HepG2 (cell line): ENCODE measurements at regions not wholly inside any gene's neighbourhood (a gene's known extent, or its start where the extent isn't known, plus 50 kb on each side); places are given as distances from the start of the nearest gene placed in this dataset.

Source experiments
- ATAC-seq: fragments of 200-7000 bp; cut with Tn5 transposase; 3 replicates; pipeline ENCODE4 v1.9.1; 2020; ENCODE audit warnings: mild to moderate bottlenecking, moderate library complexity
- BruUV-seq: library from RNA; stranded (reverse); fragments of 400-500 nt; replicated peaks from 2 replicates; lab custom pipeline; 2021; lab: Mats Ljungman, UMichigan
- CTCF ChIA-PET: fragments of 300-600 bp; formaldehyde crosslinking; extraction: SDS; loops from one replicate; lab custom pipeline; 2021; ENCODE audit warnings: low total read pairs, inconsistent platforms, low intra/inter-chr PET ratio; lab: Yijun Ruan, JAX
- POLR2A ChIA-PET: fragments of 350-600 bp; sonication (Branson Sonifier 250); formaldehyde crosslinking; loops from one replicate; lab custom pipeline; 2020; ENCODE audit warnings: antibody characterized with exemption, inconsistent platforms; lab: Yijun Ruan, JAX
- DNase-seq: peaks from one replicate; pipeline ENCODE4 v3.0.0-alpha.2; 2015; ENCODE audit warnings: low spot score
- FAIRE-seq: peaks from 3 replicates; lab custom pipeline; 2011; peaks lifted over from hg19 to GRCh38; lab: Jason Lieb, UNC
- H2AFZ ChIP-seq: one replicate; pipeline ENCODE4 v1.6.1; 2011; ENCODE audit warnings: low read length, inconsistent platforms
- H3K27ac ChIP-seq: fragments of 300-600 bp; 3 replicates; pipeline ENCODE4 v1.8.0; 2011; ENCODE audit warnings: mixed run types, mild to moderate bottlenecking, mixed read lengths, low read length, inconsistent platforms; ENCODE audit not compliant: insufficient read depth; ENCODE audit errors: extremely low read length
- H3K27me3 ChIP-seq, 2 experiments: fragments of 200-600 bp in 1 of 2; 2 replicates in 1 of 2; 3 replicates in 1 of 2; pipeline versions ENCODE4 v1.6.0 to v1.8.0; 2011; ENCODE audit warnings: low read length in 2 of 2, mild to moderate bottlenecking in 2 of 2, moderate library complexity in 2 of 2, inconsistent platforms in 1 of 2; ENCODE audit not compliant: insufficient read depth in 2 of 2, control insufficient read depth in 1 of 2
- H3K36me3 ChIP-seq, 2 experiments: fragments of 200-600 bp in 1 of 2; replicated peaks in 1 of 2; 2 replicates in 1 of 2; 3 replicates in 1 of 2; pipeline versions ENCODE4 v1.5.1 to v1.8.0; 2011; ENCODE audit warnings: low read length in 2 of 2, inconsistent platforms in 1 of 2; ENCODE audit not compliant: insufficient read depth in 2 of 2, control insufficient read depth in 1 of 2
- H3K4me1 ChIP-seq: 2 replicates; pipeline ENCODE4 v1.5.1; 2012; ENCODE audit warnings: low read length, inconsistent platforms; ENCODE audit not compliant: insufficient read depth
- H3K4me2 ChIP-seq: 2 replicates; pipeline ENCODE4 v1.6.0; 2011; ENCODE audit warnings: low read depth, low read length, inconsistent platforms
- H3K4me3 ChIP-seq, 3 experiments: fragments of 200-600 bp in 1 of 3; sonication (generic), shearing (Covaris generic) in 1 of 3; replicated peaks in 1 of 3; 2 replicates each; pipeline ENCODE4 v1.5.1; 2011 to 2016; ENCODE audit warnings: low read length in 3 of 3, inconsistent platforms in 2 of 3, low read depth in 2 of 3, mild to moderate bottlenecking in 2 of 3, control low read depth in 1 of 3, mixed read lengths in 1 of 3; ENCODE audit not compliant: insufficient read depth in 1 of 3
- H3K79me2 ChIP-seq: one replicate; pipeline ENCODE4 v1.6.1; 2011; ENCODE audit warnings: low read length, inconsistent platforms; ENCODE audit not compliant: insufficient read depth
- H3K9ac ChIP-seq: 2 replicates; pipeline ENCODE4 v1.6.0; 2011; ENCODE audit warnings: mild to moderate bottlenecking, low read depth, low read length, inconsistent platforms; ENCODE audit not compliant: insufficient read depth
- H3K9me3 ChIP-seq: 2 replicates; pipeline ENCODE4 v1.5.1; 2012; ENCODE audit warnings: mild to moderate bottlenecking, low read length
- H4K20me1 ChIP-seq: 2 replicates; pipeline ENCODE4 v1.6.0; 2011; ENCODE audit warnings: inconsistent platforms, mild to moderate bottlenecking, low read length, moderate library complexity; ENCODE audit not compliant: insufficient read depth
- CBX5 ChIP-seq: sonication (generic); formaldehyde crosslinking; IDR thresholded peaks from 2 replicates; pipeline ENCODE4 v1.4.0; 2020; ENCODE audit warnings: missing genetic modification reagents, borderline replicate concordance
- CENPBD1 ChIP-seq: sonication (generic); formaldehyde crosslinking; IDR thresholded peaks from 2 replicates; pipeline ENCODE4 v1.8.0; 2022; ENCODE audit warnings: missing genetic modification reagents, low read depth, mild to moderate bottlenecking, borderline replicate concordance
- EHMT2 ChIP-seq: fragments of 200-600 bp; sonication (generic); IDR thresholded peaks from 2 replicates; pipeline ENCODE4 v1.7.0; 2017; ENCODE audit warnings: antibody characterized with exemption, low read depth, low read length, borderline replicate concordance
- GATA4 ChIP-seq: sonication (generic); IDR thresholded peaks from 2 replicates; pipeline ENCODE4 v1.6.1; 2016; ENCODE audit warnings: antibody characterized with exemption, low read depth, borderline replicate concordance
- GMEB2 ChIP-seq: IDR thresholded peaks from 2 replicates; pipeline ENCODE4 v1.6.1; 2016; ENCODE audit warnings: missing biosample characterization, missing genetic modification reagents, low read depth
- KLF15 ChIP-seq: sonication (generic); formaldehyde crosslinking; IDR thresholded peaks from 2 replicates; pipeline ENCODE4 v1.8.1; 2023; ENCODE audit warnings: borderline replicate concordance, mild to moderate bottlenecking, inconsistent platforms, missing genetic modification reagents, mixed read lengths
- KLF6 ChIP-seq: IDR thresholded peaks from 2 replicates; pipeline ENCODE4 v1.8.0; 2016; ENCODE audit warnings: missing biosample characterization, missing genetic modification reagents
- MNT ChIP-seq: fragments of 450-650 bp; IDR thresholded peaks from 2 replicates; pipeline ENCODE4 v1.6.1; 2016
- MYPOP ChIP-seq: sonication (generic); formaldehyde crosslinking; IDR thresholded peaks from 2 replicates; pipeline ENCODE4 v1.8.1; 2023; ENCODE audit warnings: mild to moderate bottlenecking, moderate library complexity, missing genetic modification reagents
- RFXAP ChIP-seq: sonication (generic); formaldehyde crosslinking; IDR thresholded peaks from 2 replicates; pipeline ENCODE4 v1.4.0; 2020; ENCODE audit warnings: missing genetic modification reagents, borderline replicate concordance
- SP1 ChIP-seq, 2 experiments: fragments of 450-650 bp in 1 of 2; sonication (generic) in 1 of 2; formaldehyde crosslinking in 1 of 2; IDR thresholded peaks; 2 replicates each; pipeline versions ENCODE4 v1.4.0 to v1.6.1; 2016 to 2020; ENCODE audit warnings: missing genetic modification reagents in 1 of 2
- ZBTB25 ChIP-seq: IDR thresholded peaks from 2 replicates; pipeline ENCODE4 v1.6.1; 2018; ENCODE audit warnings: missing genetic modification reagents
- ZNF234 ChIP-seq: sonication (generic); formaldehyde crosslinking; conservative IDR thresholded peaks from 2 replicates; pipeline ENCODE4 v1.5.1; 2020; ENCODE audit warnings: mild to moderate bottlenecking, missing genetic modification reagents
- ZNF296 ChIP-seq: sonication (generic); formaldehyde crosslinking; conservative IDR thresholded peaks from 2 replicates; pipeline ENCODE4 v1.5.0; 2020; ENCODE audit warnings: mild to moderate bottlenecking, missing genetic modification reagents
- ZNF362 ChIP-seq: sonication (generic); formaldehyde crosslinking; IDR thresholded peaks from 2 replicates; pipeline ENCODE4 v1.4.0; 2020; ENCODE audit warnings: missing genetic modification reagents, mild to moderate bottlenecking, borderline replicate concordance
- ZNF670 ChIP-seq: sonication (generic); formaldehyde crosslinking; IDR thresholded peaks from 2 replicates; pipeline ENCODE4 v1.8.0; 2022; ENCODE audit warnings: mild to moderate bottlenecking, missing genetic modification reagents, borderline replicate concordance
- ZNF891 ChIP-seq: sonication (generic); formaldehyde crosslinking; IDR thresholded peaks from 2 replicates; pipeline ENCODE4 v1.5.0; 2020; ENCODE audit warnings: mild to moderate bottlenecking, missing genetic modification reagents
- WGBS: methylation state at CpG from one replicate; pipeline ENCODE4 v1.1.6; 2017; ENCODE audit warnings: low lambda C conversion rate; 5-methylcytosine and 5-hydroxymethylcytosine counted together
- in situ Hi-C: cut with HindIII; loops from 2 replicates; pipeline ENCODE4 v1.10.0; 2017; ENCODE audit warnings: low pct_unique_long_range_greater_than_20kb; ENCODE audit not compliant: extremely low pct_ligation_motif_present
- intact Hi-C: fragments of 100-400 bp; cut with micrococcal nuclease; formaldehyde crosslinking; loops from one replicate; pipeline ENCODE4 v1.10.0; 2022; ENCODE audit not compliant: unreplicated experiment

- TF ChIP-seq MYPOP (CRISPR knock-in tag) (no peak), ZNF891 (no peak), MNT (no peak)
- TF ChIP-seq, all 625 proteins: peak for 0
Observed at GRCh38 chr2:117712684-117713083, 101.8 kb upstream of the DDX18 start (continued).

GRCh38 chr2:117714110-117714509, 100.4 kb upstream of the DDX18 start:
- Histone ChIP-seq H3K27ac (no peak overlapping the region), H3K4me1 (no peaks in the 10 kb centered on the region), H3K4me3 (no peak overlapping the region), H2AFZ (no peak overlapping the region), H3K4me2 (no peak overlapping the region), H4K20me1 (no peaks in the 10 kb centered on the region), H3K9me3 (no peaks in the 10 kb centered on the region), H3K36me3 (no peaks in the 10 kb centered on the region), H3K9ac (no peak overlapping the region), H3K27me3 (no peaks in the 10 kb centered on the region; a peak in 2 of 5 replicates), H3K79me2 (no peaks in the 10 kb centered on the region)
- ATAC-seq (no peak), DNase-seq (no peak), FAIRE-seq (no peak)
- intact Hi-C loops: no loop called here
- WGBS: 49% methylated on average over 6 of the region's 6 CpGs
- ChIA-PET CTCF (no interaction called here), POLR2A (no interaction called here)
- no TSS peak for BruUV-seq
- in situ Hi-C loops: no loop called here
- TF ChIP-seq KLF6: no peak
- TF ChIP-seq GMEB2 (CRISPR knock-in tag): no peak
- no peak for TF ChIP-seq CBX5
- no peak for TF ChIP-seq CENPBD1 (CRISPR knock-in tag)
- TF ChIP-seq ZBTB25 (CRISPR knock-in tag): no peak
- TF ChIP-seq KLF15 (CRISPR knock-in tag): no peak
- no peak for TF ChIP-seq GATA4
- no peak for TF ChIP-seq EHMT2
- no peak for TF ChIP-seq ZNF670 (CRISPR knock-in tag)
- no peak for TF ChIP-seq ZNF362 (CRISPR knock-in tag)
- TF ChIP-seq ZNF234 (CRISPR knock-in tag): no peak
- TF ChIP-seq ZNF296 (CRISPR knock-in tag): no peak
- TF ChIP-seq SP1 (IDR thresholded peaks at IDR 0.05): no peak
- no peak for TF ChIP-seq SP1 (CRISPR knock-in tag; IDR thresholded peaks at IDR 0.05)
- TF ChIP-seq RFXAP (CRISPR knock-in tag): no peak
